Stomach (tissue), 4 donors: ENCODE measurements at regions not wholly inside any gene's neighbourhood (a gene's known extent, or its start where the extent isn't known, plus 50 kb on each side); places are given as distances from the start of the nearest gene placed in this dataset.

Source experiments
- CTCF ChIP-seq, 7 experiments: fragments of 450-650 bp in 4 of 7; fragments of 200-600 bp in 3 of 7; sonication (generic) in 3 of 7; IDR thresholded peaks; one replicate each; pipeline ENCODE4 v1.5.1; 2016 to 2019; ENCODE audit warnings: antibody characterized with exemption in 7 of 7, control low read depth in 2 of 7, mild to moderate bottlenecking in 1 of 7
- EP300 ChIP-seq: sonication (generic); formaldehyde crosslinking; IDR thresholded peaks from one replicate; pipeline ENCODE4 v1.6.1; 2017; ENCODE audit warnings: antibody characterized with exemption
- POLR2A ChIP-seq, 4 donors: fragments of 450-650 bp; IDR thresholded peaks; one replicate each; pipeline ENCODE4 v1.6.1; 2016; ENCODE audit warnings: antibody characterized with exemption in 4 of 4, control low read depth in 2 of 4, mild to moderate bottlenecking in 1 of 4, moderate library complexity in 1 of 4
- POLR2AphosphoS5 ChIP-seq, 3 donors: sonication (generic); formaldehyde crosslinking; IDR thresholded peaks; one replicate each; pipeline ENCODE4 v1.6.1; 2016; ENCODE audit warnings: antibody characterized with exemption in 3 of 3

- no peak for TF ChIP-seq CTCF (IDR thresholded peaks at IDR 0.05)
- no peak for TF ChIP-seq POLR2AphosphoS5 (IDR thresholded peaks at IDR 0.05)
- TF ChIP-seq POLR2A (IDR thresholded peaks at IDR 0.05), result no peak
- TF ChIP-seq EP300, result no peak
Measured at GRCh38 chr1:187617776-187618175, 789.0 kb downstream of the PLA2G4A start.
